Neural progenitor cell (in vitro differentiated cells): ENCODE measurements at regions not wholly inside any gene's neighbourhood (a gene's known extent, or its start where the extent isn't known, plus 50 kb on each side); places are given as distances from the start of the nearest gene placed in this dataset.
A peak's percentile ranks its signal among the peaks of the same experiment; 100 is the strongest.

Experiments used
- DNase-seq: peaks from one replicate; pipeline ENCODE4 v3.0.0-alpha.2; 2016; ENCODE audit warnings: low spot score
- H2AFZ ChIP-seq: fragments of 200-600 bp; sonication (generic); replicated peaks from 2 replicates; pipeline ENCODE4 v1.6.1; 2016; ENCODE audit warnings: antibody characterized with exemption
- H3F3A ChIP-seq: fragments of 200-600 bp; sonication (generic); 2 replicates; pipeline ENCODE4 v1.6.1; 2016; ENCODE audit warnings: antibody characterized with exemption, low read depth
- H3K27ac ChIP-seq: fragments of 200-600 bp; sonication (generic); 2 replicates; pipeline ENCODE4 v1.5.1; 2016; ENCODE audit warnings: mild to moderate bottlenecking
- H3K27me3 ChIP-seq: fragments of 200-600 bp; sonication (generic); 2 replicates; pipeline ENCODE4 v1.6.1; 2016; ENCODE audit warnings: mild to moderate bottlenecking, moderate library complexity
- H3K36me3 ChIP-seq: fragments of 200-600 bp; sonication (generic); 2 replicates; pipeline ENCODE4 v1.5.1; 2016
- H3K4me1 ChIP-seq: fragments of 200-600 bp; sonication (generic); 2 replicates; pipeline ENCODE4 v1.6.1; 2016; ENCODE audit warnings: mixed run types
- H3K4me2 ChIP-seq: fragments of 200-600 bp; sonication (generic); 2 replicates; pipeline ENCODE4 v1.6.1; 2016
- H3K4me3 ChIP-seq: fragments of 200-600 bp; sonication (generic); 2 replicates; pipeline ENCODE4 v1.5.1; 2016
- H3K79me2 ChIP-seq: fragments of 200-600 bp; sonication (generic); 2 replicates; pipeline ENCODE4 v1.6.1; 2016; ENCODE audit warnings: low read depth
- H3K9ac ChIP-seq: fragments of 200-600 bp; sonication (generic); 2 replicates; pipeline ENCODE4 v1.6.1; 2016
- H3K9me3 ChIP-seq: fragments of 200-600 bp; sonication (generic); 2 replicates; pipeline ENCODE4 v1.5.1; 2016; ENCODE audit warnings: low read depth
- H4K20me1 ChIP-seq: fragments of 200-600 bp; sonication (generic); 2 replicates; pipeline ENCODE4 v1.6.1; 2016; ENCODE audit warnings: low read depth
- H3K27ac Mint-ChIP-seq: 3 replicates; pipeline ENCODE4 v1.8.0; 2021; ENCODE audit warnings: mixed read lengths
- H3K27me3 Mint-ChIP-seq: 2 replicates; pipeline ENCODE4 v1.8.0; 2022; ENCODE audit warnings: low read depth, mild to moderate bottlenecking, inconsistent platforms, moderate library complexity, mixed read lengths; ENCODE audit not compliant: insufficient read depth
- H3K36me3 Mint-ChIP-seq: 3 replicates; pipeline ENCODE4 v1.8.0; 2021; ENCODE audit warnings: mixed read lengths
- H3K4me1 Mint-ChIP-seq: 3 replicates; pipeline ENCODE4 v1.8.0; 2021; ENCODE audit warnings: mixed read lengths
- H3K4me3 Mint-ChIP-seq: 3 replicates; pipeline ENCODE4 v1.8.0; 2021; ENCODE audit warnings: mild to moderate bottlenecking, moderate library complexity, mixed read lengths
- H3K9me3 Mint-ChIP-seq: 3 replicates; pipeline ENCODE4 v1.8.0; 2020; ENCODE audit warnings: mixed read lengths
- EZH2 ChIP-seq: fragments of 200-600 bp; sonication (generic); IDR thresholded peaks from 2 replicates; pipeline ENCODE4 v1.6.1; 2017; ENCODE audit warnings: antibody characterized with exemption, mild to moderate bottlenecking, moderate library complexity
- EZH2phosphoT487 ChIP-seq: fragments of 200-600 bp; sonication (generic); IDR thresholded peaks from 2 replicates; pipeline ENCODE4 v1.6.1; 2017; ENCODE audit warnings: antibody characterized with exemption
- TF ChIP-seq, protein P1 (sequence below): fragments of 200-600 bp; sonication (generic); IDR thresholded peaks from 2 replicates; pipeline ENCODE4 v1.5.1; 2017; ENCODE audit warnings: antibody characterized with exemption, mild to moderate bottlenecking

DNA sequence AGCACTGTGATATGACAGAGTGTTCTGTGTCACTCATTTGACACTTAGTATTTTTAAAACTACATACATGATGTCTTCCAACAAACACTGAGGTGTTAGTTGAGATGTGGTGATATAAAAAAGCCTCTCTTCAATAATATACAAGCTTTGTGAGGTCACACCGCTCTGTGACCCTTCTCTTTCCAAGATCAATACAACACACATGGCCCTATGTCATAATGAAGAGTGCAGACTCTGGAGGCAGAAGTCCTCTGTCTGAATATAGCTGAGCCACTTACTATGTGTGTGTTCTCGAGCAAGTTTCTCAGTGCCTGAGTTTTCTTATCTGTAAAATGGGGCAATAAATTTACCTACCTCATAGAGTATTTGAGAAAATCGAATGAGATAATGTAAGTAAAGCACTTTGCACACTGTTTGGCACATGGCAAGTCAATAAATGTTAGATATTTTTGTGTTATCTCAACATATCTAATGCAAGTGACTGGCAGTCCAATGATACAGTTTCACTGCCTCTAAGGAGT lies 499.0 kb upstream of the MARCKS start:
- H4K20me1 ChIP-seq = no peaks in the 10 kb centered on the region
- peaks cover 4% of the 10 kb centered on the region for H3K27me3 Mint-ChIP-seq
- no peaks in the 10 kb centered on the region for H3K9me3 Mint-ChIP-seq
- H3K27me3 ChIP-seq = no peaks in the 10 kb centered on the region
- TF ChIP-seq, protein P1, sequence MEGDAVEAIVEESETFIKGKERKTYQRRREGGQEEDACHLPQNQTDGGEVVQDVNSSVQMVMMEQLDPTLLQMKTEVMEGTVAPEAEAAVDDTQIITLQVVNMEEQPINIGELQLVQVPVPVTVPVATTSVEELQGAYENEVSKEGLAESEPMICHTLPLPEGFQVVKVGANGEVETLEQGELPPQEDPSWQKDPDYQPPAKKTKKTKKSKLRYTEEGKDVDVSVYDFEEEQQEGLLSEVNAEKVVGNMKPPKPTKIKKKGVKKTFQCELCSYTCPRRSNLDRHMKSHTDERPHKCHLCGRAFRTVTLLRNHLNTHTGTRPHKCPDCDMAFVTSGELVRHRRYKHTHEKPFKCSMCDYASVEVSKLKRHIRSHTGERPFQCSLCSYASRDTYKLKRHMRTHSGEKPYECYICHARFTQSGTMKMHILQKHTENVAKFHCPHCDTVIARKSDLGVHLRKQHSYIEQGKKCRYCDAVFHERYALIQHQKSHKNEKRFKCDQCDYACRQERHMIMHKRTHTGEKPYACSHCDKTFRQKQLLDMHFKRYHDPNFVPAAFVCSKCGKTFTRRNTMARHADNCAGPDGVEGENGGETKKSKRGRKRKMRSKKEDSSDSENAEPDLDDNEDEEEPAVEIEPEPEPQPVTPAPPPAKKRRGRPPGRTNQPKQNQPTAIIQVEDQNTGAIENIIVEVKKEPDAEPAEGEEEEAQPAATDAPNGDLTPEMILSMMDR = no peak
- TF ChIP-seq EZH2phosphoT487 (no peak), EZH2 (no peak)
- H3K4me2 ChIP-seq = no peak overlapping the region
- H3K9me3 ChIP-seq = no peaks in the 10 kb centered on the region
- H3K27ac ChIP-seq = no peak overlapping the region
- H3F3A ChIP-seq = no peaks in the 10 kb centered on the region
- H3K4me1 Mint-ChIP-seq = peaks cover 21% of the 10 kb centered on the region
- no peak overlapping the region for H3K27ac Mint-ChIP-seq
- no peak for DNase-seq
- H3K36me3 ChIP-seq = no peaks in the 10 kb centered on the region
- H3K9ac ChIP-seq = no peak overlapping the region
- H3K36me3 Mint-ChIP-seq = peaks cover 3% of the 10 kb centered on the region
- H3K4me3 Mint-ChIP-seq = no peak overlapping the region
- H3K4me1 ChIP-seq = peaks cover 10% of the 10 kb centered on the region
- H3K79me2 ChIP-seq = no peaks in the 10 kb centered on the region
- no peak overlapping the region for H3K4me3 ChIP-seq
- H2AFZ ChIP-seq = no peak overlapping the region

DNA sequence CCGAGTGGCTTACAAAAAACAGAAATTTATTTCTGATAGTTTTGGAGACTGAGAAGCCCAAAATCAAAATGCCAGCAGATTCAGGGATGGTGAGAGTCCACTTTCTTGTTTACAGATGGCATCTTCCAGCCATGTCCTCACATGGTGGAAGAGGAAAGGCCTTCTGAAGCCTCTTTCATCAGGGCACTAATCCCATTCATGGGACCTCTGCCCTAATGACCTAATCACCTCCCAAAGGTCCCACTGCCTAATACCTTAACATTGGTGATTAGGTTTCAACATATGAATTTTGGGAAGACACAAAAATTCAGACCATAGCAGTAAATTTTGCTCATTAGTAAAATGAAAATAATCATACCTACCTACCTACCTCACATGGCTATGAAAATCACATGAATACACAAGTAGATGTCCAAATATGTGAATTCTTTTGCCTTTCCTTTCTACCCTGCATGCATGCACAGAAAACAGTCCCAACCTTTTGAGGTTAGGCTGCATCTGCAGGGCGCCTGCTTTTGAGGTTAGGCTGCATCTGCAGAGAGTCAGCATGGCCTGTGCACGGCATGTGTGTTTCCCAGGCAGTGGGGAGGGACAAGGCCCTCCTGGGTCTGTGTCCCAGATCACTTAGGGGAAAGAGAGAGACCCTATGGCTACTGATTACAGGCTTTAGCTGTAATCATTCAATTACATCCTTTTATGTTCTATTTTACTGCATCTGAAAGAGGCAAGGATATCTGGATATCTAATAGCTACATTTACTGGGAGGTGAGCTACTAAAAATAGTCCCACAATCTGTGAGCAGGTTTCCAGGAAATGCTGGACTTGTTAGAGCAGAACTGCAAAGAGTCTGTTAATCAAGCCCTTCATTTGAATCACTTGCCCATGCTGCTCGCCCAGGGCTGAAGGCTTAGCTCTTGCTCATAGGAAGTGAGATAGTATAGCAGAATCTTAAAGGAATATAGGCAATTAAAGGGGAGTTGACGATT lies 497.7 kb upstream of the MARCKS start:
- Histone ChIP-seq H3K4me1 (peaks cover 10% of the 10 kb centered on the region), H3K9ac (no peak overlapping the region), H3K27me3 (no peaks in the 10 kb centered on the region), H3K9me3 (no peaks in the 10 kb centered on the region), H4K20me1 (no peaks in the 10 kb centered on the region), H3K27ac (no peak overlapping the region), H3F3A (no peaks in the 10 kb centered on the region), H2AFZ (peak overlapping the region; percentile 69), H3K79me2 (no peaks in the 10 kb centered on the region), H3K4me2 (no peak overlapping the region), H3K4me3 (no peak overlapping the region), H3K36me3 (no peaks in the 10 kb centered on the region)
- Mint-ChIP-seq H3K27me3 (peaks cover 4% of the 10 kb centered on the region), H3K4me3 (no peak overlapping the region), H3K36me3 (peaks cover 3% of the 10 kb centered on the region), H3K27ac (peak overlapping the region; percentile 65), H3K9me3 (no peaks in the 10 kb centered on the region), H3K4me1 (peaks cover 21% of the 10 kb centered on the region)
- DNase-seq = no peak
- TF ChIP-seq EZH2phosphoT487 = no peak
- TF ChIP-seq, protein P1 = no peak
- TF ChIP-seq EZH2 = no peak

DNA sequence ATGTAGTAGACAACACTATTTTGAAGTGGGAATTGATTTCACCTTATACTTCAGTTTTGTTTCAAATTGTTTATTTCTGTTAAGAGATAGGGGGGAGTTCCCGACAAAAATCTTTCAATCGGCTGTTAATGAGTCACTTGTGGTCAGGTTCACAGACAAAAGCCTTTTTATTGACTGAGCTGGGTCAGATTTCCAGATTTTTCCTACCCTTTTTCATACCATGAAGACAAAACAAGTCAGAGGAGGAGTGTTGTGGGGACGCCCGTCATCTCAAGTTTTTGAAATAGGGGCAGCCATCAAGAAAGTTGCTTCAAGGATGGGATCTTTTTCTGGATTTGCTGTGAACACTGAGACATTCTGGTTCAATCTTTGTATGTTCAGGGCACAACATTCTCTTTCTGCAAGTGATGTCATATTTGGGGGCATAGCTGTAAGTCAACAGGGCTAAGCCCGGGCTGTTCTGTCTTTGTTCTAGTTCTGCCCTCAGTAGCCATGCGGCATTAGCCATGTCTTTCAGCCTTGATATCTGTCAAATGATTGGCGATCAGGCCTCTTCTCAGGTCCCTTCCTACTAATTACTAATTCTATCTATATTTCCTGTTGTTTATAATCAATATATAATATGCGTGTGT lies 496.0 kb upstream of the MARCKS start:
- no peak overlapping the region for H3K9ac ChIP-seq
- no peaks in the 10 kb centered on the region for H3K27me3 ChIP-seq
- peaks cover 4% of the 10 kb centered on the region for H3K27me3 Mint-ChIP-seq
- H3K4me3 ChIP-seq = no peak overlapping the region
- no peaks in the 10 kb centered on the region for H3K79me2 ChIP-seq
- H3K4me2 ChIP-seq = no peak overlapping the region
- H3K4me1 Mint-ChIP-seq = peaks cover 23% of the 10 kb centered on the region
- no peak overlapping the region for H3K27ac ChIP-seq
- TF ChIP-seq, protein P1 = no peak
- no peak for TF ChIP-seq EZH2
- peaks cover 3% of the 10 kb centered on the region for H3K36me3 Mint-ChIP-seq
- H3K36me3 ChIP-seq = no peaks in the 10 kb centered on the region
- no peaks in the 10 kb centered on the region for H3F3A ChIP-seq
- no peak overlapping the region for H2AFZ ChIP-seq
- no peak overlapping the region for H3K4me3 Mint-ChIP-seq
- peaks cover 10% of the 10 kb centered on the region for H3K4me1 ChIP-seq
- H4K20me1 ChIP-seq = no peaks in the 10 kb centered on the region
- no peaks in the 10 kb centered on the region for H3K9me3 Mint-ChIP-seq
- no peaks in the 10 kb centered on the region for H3K9me3 ChIP-seq
- no peak for DNase-seq
- H3K27ac Mint-ChIP-seq = no peak overlapping the region
